SK-N-SH treated with all-trans-retinoic acid at 6 μM for 48 hours (cell line): ENCODE measurements at regions not wholly inside any gene's neighbourhood (a gene's known extent, or its start where the extent isn't known, plus 50 kb on each side); places are given as distances from the start of the nearest gene placed in this dataset.

Experiments
- ARNTL ChIP-seq: fragments of 450-650 bp; formaldehyde crosslinking; IDR thresholded peaks from 2 replicates; pipeline ENCODE4 v1.5.0; 2020; ENCODE audit warnings: low read depth, mild to moderate bottlenecking, moderate library complexity, borderline replicate concordance
- BACH2 ChIP-seq: fragments of 250-450 bp; sonication (Bioruptor Pico); IDR thresholded peaks from 2 replicates; pipeline ENCODE4 v1.9.0; 2021; ENCODE audit warnings: mild to moderate bottlenecking, borderline replicate concordance
- PATZ1 ChIP-seq: fragments of 250-450 bp; sonication (Bioruptor Pico); IDR thresholded peaks from 2 replicates; pipeline ENCODE4 v1.8.0; 2020; ENCODE audit warnings: mild to moderate bottlenecking, moderate library complexity, borderline replicate concordance
- PPARA ChIP-seq: fragments of 250-450 bp; sonication (Bioruptor Pico); IDR thresholded peaks from 2 replicates; pipeline ENCODE4 v1.5.0; 2020; ENCODE audit warnings: mild to moderate bottlenecking, borderline replicate concordance
- RARB ChIP-seq: fragments of 250-450 bp; sonication (Bioruptor Pico); IDR thresholded peaks from 2 replicates; pipeline ENCODE4 v1.8.0; 2021; ENCODE audit warnings: mild to moderate bottlenecking, moderate library complexity
- SNAI2 ChIP-seq: fragments of 250-450 bp; sonication (Bioruptor Pico); IDR thresholded peaks from 2 replicates; pipeline ENCODE4 v1.5.0; 2020; ENCODE audit warnings: mild to moderate bottlenecking, moderate library complexity
- TOX ChIP-seq: fragments of 250-450 bp; sonication (Bioruptor Pico); IDR thresholded peaks from 2 replicates; pipeline ENCODE4 v1.8.0; 2021; ENCODE audit warnings: mild to moderate bottlenecking, moderate library complexity, borderline replicate concordance
- TSHZ2 ChIP-seq: fragments of 250-450 bp; sonication (Bioruptor Pico); IDR thresholded peaks from 2 replicates; pipeline ENCODE4 v1.5.0; 2020; ENCODE audit warnings: mild to moderate bottlenecking, moderate library complexity
- ZFP3 ChIP-seq: fragments of 250-450 bp; sonication (Bioruptor Pico); IDR thresholded peaks from 2 replicates; pipeline ENCODE4 v1.5.0; 2020; ENCODE audit warnings: mild to moderate bottlenecking, moderate library complexity

- TF ChIP-seq PATZ1 = no peak
- TF ChIP-seq SNAI2 (CRISPR knock-in tag) = no peak
- TF ChIP-seq TOX (CRISPR knock-in tag) = no peak
- TF ChIP-seq ARNTL (CRISPR knock-in tag) = no peak
- TF ChIP-seq ZFP3 = no peak
- no peak for TF ChIP-seq PPARA (CRISPR knock-in tag)
- no peak for TF ChIP-seq BACH2 (CRISPR knock-in tag)
- no peak for TF ChIP-seq TSHZ2 (CRISPR knock-in tag)
- no peak for TF ChIP-seq RARB (CRISPR knock-in tag)
Observed at GRCh38 chr6:92289831-92290230, 1129.5 kb downstream of the EPHA7 start.
